ENCODE measurements at regions not wholly inside any gene's neighbourhood (a gene's known extent, or its start where the extent isn't known, plus 50 kb on each side); places are given as distances from the start of the nearest gene placed in this dataset.

DNA sequence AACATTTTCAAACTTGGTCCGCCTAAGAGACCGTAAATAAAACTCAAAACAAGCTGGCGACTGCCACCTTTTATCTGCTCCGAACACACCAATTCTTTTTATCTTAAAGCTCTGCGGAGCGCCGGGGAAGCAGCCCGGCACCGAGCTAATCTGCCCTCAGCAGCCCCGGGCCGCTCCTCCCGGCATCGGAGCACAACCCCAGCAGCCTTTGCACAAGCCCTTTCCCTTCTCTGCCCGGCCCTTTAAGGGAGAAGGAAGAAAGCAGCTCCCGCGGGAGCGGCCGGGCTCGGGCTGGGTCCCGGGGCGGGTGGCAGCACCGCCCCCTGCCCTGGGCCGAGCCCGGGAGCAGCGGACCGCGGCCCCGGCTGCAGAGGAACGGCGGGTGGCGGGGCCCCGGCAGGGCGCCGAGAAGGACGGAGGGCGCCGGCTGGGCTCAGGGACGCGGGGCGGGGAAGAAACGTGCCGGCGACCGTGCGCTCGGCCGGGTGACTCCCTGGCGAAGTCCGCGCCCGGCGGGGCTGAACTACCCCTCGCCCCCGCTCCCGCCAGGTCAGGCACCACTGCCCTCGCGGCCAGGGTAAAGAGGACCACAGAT is 133.6 kb upstream of the C11orf58 start:
- TF ChIP-seq, protein P1, sequence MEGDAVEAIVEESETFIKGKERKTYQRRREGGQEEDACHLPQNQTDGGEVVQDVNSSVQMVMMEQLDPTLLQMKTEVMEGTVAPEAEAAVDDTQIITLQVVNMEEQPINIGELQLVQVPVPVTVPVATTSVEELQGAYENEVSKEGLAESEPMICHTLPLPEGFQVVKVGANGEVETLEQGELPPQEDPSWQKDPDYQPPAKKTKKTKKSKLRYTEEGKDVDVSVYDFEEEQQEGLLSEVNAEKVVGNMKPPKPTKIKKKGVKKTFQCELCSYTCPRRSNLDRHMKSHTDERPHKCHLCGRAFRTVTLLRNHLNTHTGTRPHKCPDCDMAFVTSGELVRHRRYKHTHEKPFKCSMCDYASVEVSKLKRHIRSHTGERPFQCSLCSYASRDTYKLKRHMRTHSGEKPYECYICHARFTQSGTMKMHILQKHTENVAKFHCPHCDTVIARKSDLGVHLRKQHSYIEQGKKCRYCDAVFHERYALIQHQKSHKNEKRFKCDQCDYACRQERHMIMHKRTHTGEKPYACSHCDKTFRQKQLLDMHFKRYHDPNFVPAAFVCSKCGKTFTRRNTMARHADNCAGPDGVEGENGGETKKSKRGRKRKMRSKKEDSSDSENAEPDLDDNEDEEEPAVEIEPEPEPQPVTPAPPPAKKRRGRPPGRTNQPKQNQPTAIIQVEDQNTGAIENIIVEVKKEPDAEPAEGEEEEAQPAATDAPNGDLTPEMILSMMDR (IDR thresholded peaks at IDR 0.05; ENCODE audit: low read depth, low read length): no peak
- TF ChIP-seq EZH2phosphoT487 (IDR thresholded peaks at IDR 0.05; ENCODE audit: low read depth): no peak
